ENCODE measurements at regions not wholly inside any gene's neighbourhood (a gene's known extent, or its start where the extent isn't known, plus 50 kb on each side); places are given as distances from the start of the nearest gene placed in this dataset.

DNA sequence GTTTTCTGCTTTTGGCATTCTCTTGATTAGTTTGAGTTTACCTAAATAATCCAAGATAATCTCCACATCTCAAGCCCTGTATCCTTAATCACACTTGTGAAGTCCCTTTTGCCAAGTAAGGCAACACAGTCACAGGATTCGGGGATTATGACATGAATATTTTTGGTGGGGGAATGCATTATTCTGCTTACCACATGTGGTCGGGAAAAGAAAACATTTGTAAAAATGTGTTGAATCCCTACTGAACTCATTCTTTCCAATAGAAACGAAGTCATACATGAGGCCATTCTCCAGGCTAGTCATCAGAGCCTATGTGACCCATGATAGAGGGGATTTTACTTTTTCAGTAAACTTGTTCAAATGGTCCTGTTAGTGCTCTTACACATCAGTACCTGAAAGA is 58.5 kb upstream of the PRICKLE1 start:
- Histone ChIP-seq H3K36me3 (no peaks in the 10 kb centered on the region), H3K4me3 (no peak overlapping the region), H3K9me3 (no peaks in the 10 kb centered on the region), H3K27me3 (no peaks in the 10 kb centered on the region), H3K27ac (no peak overlapping the region), H3K4me1 (no peaks in the 10 kb centered on the region)
- no peak for TF ChIP-seq POLR2AphosphoS5 (IDR thresholded peaks at IDR 0.05; ENCODE audit: insufficient read depth in 1 of 2, low read depth in 1 of 2)
- TF ChIP-seq POLR2A (IDR thresholded peaks at IDR 0.05): no peak
- TF ChIP-seq, protein P1, sequence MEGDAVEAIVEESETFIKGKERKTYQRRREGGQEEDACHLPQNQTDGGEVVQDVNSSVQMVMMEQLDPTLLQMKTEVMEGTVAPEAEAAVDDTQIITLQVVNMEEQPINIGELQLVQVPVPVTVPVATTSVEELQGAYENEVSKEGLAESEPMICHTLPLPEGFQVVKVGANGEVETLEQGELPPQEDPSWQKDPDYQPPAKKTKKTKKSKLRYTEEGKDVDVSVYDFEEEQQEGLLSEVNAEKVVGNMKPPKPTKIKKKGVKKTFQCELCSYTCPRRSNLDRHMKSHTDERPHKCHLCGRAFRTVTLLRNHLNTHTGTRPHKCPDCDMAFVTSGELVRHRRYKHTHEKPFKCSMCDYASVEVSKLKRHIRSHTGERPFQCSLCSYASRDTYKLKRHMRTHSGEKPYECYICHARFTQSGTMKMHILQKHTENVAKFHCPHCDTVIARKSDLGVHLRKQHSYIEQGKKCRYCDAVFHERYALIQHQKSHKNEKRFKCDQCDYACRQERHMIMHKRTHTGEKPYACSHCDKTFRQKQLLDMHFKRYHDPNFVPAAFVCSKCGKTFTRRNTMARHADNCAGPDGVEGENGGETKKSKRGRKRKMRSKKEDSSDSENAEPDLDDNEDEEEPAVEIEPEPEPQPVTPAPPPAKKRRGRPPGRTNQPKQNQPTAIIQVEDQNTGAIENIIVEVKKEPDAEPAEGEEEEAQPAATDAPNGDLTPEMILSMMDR (IDR thresholded peaks at IDR 0.05): no peak
- intact Hi-C loops (cut with DNase I): no loop called here
- DNase-seq (ENCODE audit: extremely low spot score in 2 of 2): no peak

GRCh38 chr12:42643881-42644579 is 54.5 kb upstream of the PRICKLE1 start:
- H3K27ac ChIP-seq: no peak overlapping the region
- no peak for DNase-seq (ENCODE audit: extremely low spot score in 2 of 2)
- no peaks in the 10 kb centered on the region for H3K27me3 ChIP-seq
- H3K4me3 ChIP-seq: no peak overlapping the region
- no peak for TF ChIP-seq POLR2AphosphoS5 (IDR thresholded peaks at IDR 0.05; ENCODE audit: insufficient read depth in 1 of 2, low read depth in 1 of 2)
- TF ChIP-seq, protein P1 (IDR thresholded peaks at IDR 0.05): no peak
- no peak for TF ChIP-seq POLR2A (IDR thresholded peaks at IDR 0.05)
- intact Hi-C loops (cut with DNase I): loop anchor here (5.0 kb wide), 1 partner anchor 167 kb away; no protein-coding TSS in a partner anchor
- H3K4me1 ChIP-seq: no peaks in the 10 kb centered on the region
- no peaks in the 10 kb centered on the region for H3K9me3 ChIP-seq
- no peaks in the 10 kb centered on the region for H3K36me3 ChIP-seq

- TF ChIP-seq POLR2A (IDR thresholded peaks at IDR 0.05) (no peak), POLR2AphosphoS5 (IDR thresholded peaks at IDR 0.05; ENCODE audit: insufficient read depth in 1 of 2, low read depth in 1 of 2) (no peak)
- TF ChIP-seq, protein P1 (IDR thresholded peaks at IDR 0.05): no peak
- Histone ChIP-seq H3K27me3 (no peaks in the 10 kb centered on the region), H3K27ac (no peak overlapping the region), H3K9me3 (no peaks in the 10 kb centered on the region), H3K36me3 (no peaks in the 10 kb centered on the region), H3K4me3 (no peak overlapping the region), H3K4me1 (no peaks in the 10 kb centered on the region)
- DNase-seq (ENCODE audit: extremely low spot score in 2 of 2): no peak
- intact Hi-C loops (cut with DNase I): loop anchor here (5.0 kb wide), 1 partner anchor 164 kb away; no protein-coding TSS in a partner anchor
These were observed 51.8 kb upstream of the PRICKLE1 start for GRCh38 chr12:42641221-42641885.

DNA sequence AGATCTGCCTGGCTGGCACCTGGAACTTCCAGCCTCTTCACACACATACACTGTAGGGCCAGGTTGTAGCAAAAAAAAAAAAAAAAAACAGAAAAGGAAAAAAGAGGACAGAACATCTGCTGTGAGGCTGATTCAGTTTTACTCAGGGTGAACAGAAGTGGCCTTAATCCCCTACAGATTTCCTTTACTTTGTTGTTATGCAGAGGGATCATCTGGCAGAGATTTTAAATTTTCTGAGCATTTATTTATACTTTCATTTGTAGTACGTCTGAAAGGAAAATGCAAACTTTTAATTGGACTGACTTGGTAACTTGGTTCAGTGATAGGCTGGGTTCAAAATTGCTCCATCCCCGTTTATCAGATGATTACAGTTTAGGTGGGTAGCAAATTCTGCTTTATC is 50.8 kb upstream of the PRICKLE1 start:
- Histone ChIP-seq H3K9me3 (no peaks in the 10 kb centered on the region), H3K27ac (no peak overlapping the region), H3K4me3 (no peak overlapping the region), H3K4me1 (no peaks in the 10 kb centered on the region), H3K36me3 (no peaks in the 10 kb centered on the region), H3K27me3 (no peaks in the 10 kb centered on the region)
- no peak for TF ChIP-seq POLR2A (IDR thresholded peaks at IDR 0.05)
- TF ChIP-seq, protein P1 (IDR thresholded peaks at IDR 0.05): no peak
- no peak for TF ChIP-seq POLR2AphosphoS5 (IDR thresholded peaks at IDR 0.05; ENCODE audit: insufficient read depth in 1 of 2, low read depth in 1 of 2)
- DNase-seq (ENCODE audit: extremely low spot score in 2 of 2): no peak
- intact Hi-C loops (cut with DNase I): loop anchor here (5.0 kb wide), 1 partner anchor 163 kb away; no protein-coding TSS in a partner anchor

GRCh38 chr12:42639556-42639955 is 50.0 kb upstream of the PRICKLE1 start:
- H3K27me3 ChIP-seq: no peaks in the 10 kb centered on the region
- no peak overlapping the region for H3K27ac ChIP-seq
- no peaks in the 10 kb centered on the region for H3K36me3 ChIP-seq
- DNase-seq (ENCODE audit: extremely low spot score in 2 of 2): no peak
- H3K9me3 ChIP-seq: no peaks in the 10 kb centered on the region
- intact Hi-C loops (cut with DNase I): no loop called here
- TF ChIP-seq, protein P1 (IDR thresholded peaks at IDR 0.05): no peak
- no peak for TF ChIP-seq POLR2A (IDR thresholded peaks at IDR 0.05)
- TF ChIP-seq POLR2AphosphoS5 (IDR thresholded peaks at IDR 0.05; ENCODE audit: insufficient read depth in 1 of 2, low read depth in 1 of 2): no peak
- no peaks in the 10 kb centered on the region for H3K4me1 ChIP-seq
- H3K4me3 ChIP-seq: no peak overlapping the region

All from vagina (tissue), 2 donors.